GM12878 (cell line): ENCODE measurements at regions not wholly inside any gene's neighbourhood (a gene's known extent, or its start where the extent isn't known, plus 50 kb on each side); places are given as distances from the start of the nearest gene placed in this dataset.

Source experiments
- ATAC-seq: fragments of 200-7000 bp; cut with Tn5 transposase; 3 replicates; pipeline ENCODE4 v1.9.1; 2020; ENCODE audit warnings: mild to moderate bottlenecking, moderate library complexity
- BruUV-seq: library from RNA; stranded (reverse); fragments of 400-500 nt; replicated peaks from 2 replicates; lab custom pipeline; 2021; lab: Mats Ljungman, UMichigan
- CTCF ChIA-PET: fragments of 300-600 bp; sonication (Branson Sonifier 250); formaldehyde crosslinking; extraction: SDS; loops from one replicate; lab custom pipeline; 2021; ENCODE audit warnings: inconsistent platforms; lab: Yijun Ruan, JAX
- POLR2A ChIA-PET: fragments of 350-600 bp; formaldehyde crosslinking; extraction: SDS; loops from one replicate; lab custom pipeline; 2021; ENCODE audit warnings: inconsistent platforms; lab: Charles Lee
- RAD21 ChIA-PET: fragments of 300-600 bp; sonication (Branson Sonifier 250); formaldehyde crosslinking; loops from one replicate; lab custom pipeline; 2023; ENCODE audit warnings: antibody characterized with exemption; ENCODE audit not compliant: unreplicated experiment; lab: Charles Lee
- SMC1A ChIA-PET: fragments of 300-600 bp; sonication (Branson Sonifier 250); formaldehyde crosslinking; loops from one replicate; lab custom pipeline; 2023; ENCODE audit not compliant: unreplicated experiment, uncharacterized antibody; lab: Charles Lee
- DNase-seq: peaks from one replicate; pipeline ENCODE4 v3.0.0-alpha.2; 2011; ENCODE audit warnings: low read depth, low spot score
- FAIRE-seq: peaks from 3 replicates; lab custom pipeline; 2011; peaks lifted over from hg19 to GRCh38; lab: Jason Lieb, UNC
- H2AFZ ChIP-seq: 2 replicates; pipeline ENCODE4 v1.6.0; 2011; ENCODE audit warnings: low read depth, low read length, control low read depth; ENCODE audit not compliant: control insufficient read depth
- H3K27ac ChIP-seq: 2 replicates; pipeline ENCODE4 v1.5.1; 2011; ENCODE audit warnings: control low read depth; ENCODE audit not compliant: control insufficient read depth, insufficient read depth
- H3K27me3 ChIP-seq, 2 experiments: replicated peaks in 1 of 2; 2 replicates each; pipeline versions ENCODE4 v1.6.0 to v1.6.1; 2011; ENCODE audit warnings: low read length in 1 of 2; ENCODE audit not compliant: control insufficient read depth in 2 of 2, insufficient read depth in 2 of 2
- H3K36me3 ChIP-seq, 2 experiments: 2 replicates each; pipeline ENCODE4 v1.5.1; 2011; ENCODE audit warnings: low read length in 1 of 2; ENCODE audit not compliant: control insufficient read depth in 2 of 2, insufficient read depth in 2 of 2
- H3K4me1 ChIP-seq: 2 replicates; pipeline ENCODE4 v1.6.1; 2011; ENCODE audit warnings: mild to moderate bottlenecking, low read length, moderate library complexity, mixed read lengths; ENCODE audit not compliant: control insufficient read depth, insufficient read depth
- H3K4me2 ChIP-seq: 2 replicates; pipeline ENCODE4 v1.6.0; 2011; ENCODE audit warnings: control low read depth; ENCODE audit not compliant: control insufficient read depth, insufficient read depth
- H3K4me3 ChIP-seq: fragments of 200-600 bp; sonication (generic); 2 replicates; pipeline ENCODE4 v1.5.1; 2016
- H3K79me2 ChIP-seq: 2 replicates; pipeline ENCODE4 v1.6.0; 2011; ENCODE audit warnings: low read length; ENCODE audit not compliant: control insufficient read depth, insufficient read depth
- H3K9ac ChIP-seq: 2 replicates; pipeline ENCODE4 v1.8.0; 2011; ENCODE audit warnings: low read length, control low read depth, mixed read lengths; ENCODE audit not compliant: control insufficient read depth, insufficient read depth
- H3K9me3 ChIP-seq: replicated peaks from 3 replicates; pipeline ENCODE4 v1.5.1; 2011; ENCODE audit warnings: mild to moderate bottlenecking, low read length; ENCODE audit not compliant: control insufficient read depth, insufficient read depth
- H4K20me1 ChIP-seq: 2 replicates; pipeline ENCODE4 v1.6.0; 2011; ENCODE audit not compliant: control insufficient read depth, insufficient read depth
- BRCA1 ChIP-seq: IDR thresholded peaks from 2 replicates; pipeline ENCODE4 v1.6.1; 2011; ENCODE audit warnings: low read depth, low read length, improper control_type of control experiment
- EP300 ChIP-seq, 2 experiments: fragments of 150-350 bp in 1 of 2; IDR thresholded peaks; 2 replicates each; pipeline ENCODE4 v1.6.1; 2011 to 2012; ENCODE audit warnings: low read depth in 2 of 2, low read length in 2 of 2, borderline replicate concordance in 1 of 2, improper control_type of control experiment in 1 of 2, inconsistent platforms in 1 of 2; ENCODE audit not compliant: control insufficient read depth in 1 of 2
- GATAD2B ChIP-seq: fragments of 450-650 bp; conservative IDR thresholded peaks from 2 replicates; pipeline ENCODE4 v1.6.1; 2017; ENCODE audit warnings: low read depth, mild to moderate bottlenecking, moderate library complexity
- HDAC2 ChIP-seq: fragments of 200-600 bp; sonication (generic); IDR thresholded peaks from 2 replicates; pipeline ENCODE4 v1.6.1; 2017
- NRF1 ChIP-seq: conservative IDR thresholded peaks from 2 replicates; pipeline ENCODE4 v1.6.1; 2011; ENCODE audit warnings: mild to moderate bottlenecking, low read depth, low read length, improper control_type of control experiment
- PAX5 ChIP-seq: IDR thresholded peaks from 2 replicates; pipeline ENCODE4 v1.6.1; 2011; ENCODE audit warnings: low read depth, low read length, borderline replicate concordance
- PRDM15 ChIP-seq: fragments of 450-650 bp; formaldehyde crosslinking; IDR thresholded peaks from 2 replicates; pipeline ENCODE4 v1.4.0; 2020; ENCODE audit warnings: mild to moderate bottlenecking, moderate library complexity
- RBBP5 ChIP-seq: fragments of 200-600 bp; sonication (generic); conservative IDR thresholded peaks from 2 replicates; pipeline ENCODE4 v1.6.1; 2016
- SUZ12 ChIP-seq: fragments of 200-600 bp; sonication (generic); IDR thresholded peaks from one replicate; pipeline ENCODE4 v1.6.1; 2018; ENCODE audit warnings: antibody characterized with exemption, mild to moderate bottlenecking; ENCODE audit not compliant: unreplicated experiment
- WGBS: methylation state at CpG from one replicate; pipeline ENCODE4 v1.1.6; 2016; ENCODE audit warnings: low lambda C conversion rate; ENCODE audit not compliant: insufficient replicate concordance, insufficient coverage; ENCODE audit errors: missing lambda C conversion rate; 5-methylcytosine and 5-hydroxymethylcytosine counted together
- in situ Hi-C: fragments of 300-500 bp; cut with MboI; formaldehyde crosslinking; loops from 9 replicates; pipeline ENCODE4 v1.14.3; 2018; ENCODE audit warnings: mixed read lengths
- intact Hi-C: fragments of 100-400 bp; cut with micrococcal nuclease; formaldehyde crosslinking; loops from one replicate; pipeline ENCODE4 v1.14.2; 2022; ENCODE audit not compliant: unreplicated experiment
- TF ChIP-seq, protein P1 (sequence below): fragments of 450-650 bp; formaldehyde crosslinking; IDR thresholded peaks from 2 replicates; pipeline ENCODE4 v1.4.0; 2022; ENCODE audit warnings: mild to moderate bottlenecking, moderate library complexity
- TF ChIP-seq, protein P2 (sequence below): IDR thresholded peaks from 2 replicates; pipeline ENCODE4 v1.6.1; 2012; ENCODE audit warnings: low read depth, low read length, improper control_type of control experiment
- TF ChIP-seq, protein P3 (sequence below): fragments of 450-650 bp; IDR thresholded peaks from 2 replicates; pipeline ENCODE4 v1.6.1; 2017; ENCODE audit warnings: mild to moderate bottlenecking, moderate library complexity

- ATAC-seq (no peak), DNase-seq (no peak), FAIRE-seq (no peak)
- no peak overlapping the region for H3K9ac ChIP-seq
- ChIA-PET CTCF (no interaction called here), POLR2A (no interaction called here), SMC1A (no interaction called here), RAD21 (no interaction called here)
- H3K9me3 ChIP-seq, result no peaks in the 10 kb centered on the region
- no peaks in the 10 kb centered on the region for H3K79me2 ChIP-seq
- no peak overlapping the region for H3K27ac ChIP-seq
- in situ Hi-C loops (no loop called here), intact Hi-C loops (no loop called here)
- H3K4me3 ChIP-seq, result no peak overlapping the region
- H3K4me1 ChIP-seq, result no peaks in the 10 kb centered on the region
- no peak overlapping the region for H2AFZ ChIP-seq
- WGBS, result 91% methylated on average over 1 of the region's 1 CpG
- H3K36me3 ChIP-seq, result no peaks in the 10 kb centered on the region
- no peaks in the 10 kb centered on the region for H3K27me3 ChIP-seq
- H3K4me2 ChIP-seq, result no peak overlapping the region
- H4K20me1 ChIP-seq, result no peaks in the 10 kb centered on the region
- BruUV-seq, result no TSS peak
- TF ChIP-seq BRCA1 (no peak), GATAD2B (no peak), EP300 (IDR thresholded peaks at IDR 0.05; ENCODE audit: borderline replicate concordance in 1 of 2, control insufficient read depth in 1 of 2, low read depth in 2 of 2, low read length in 2 of 2) (no peak), NRF1 (no peak), RBBP5 (no peak), PAX5 (no peak), PRDM15 (CRISPR knock-in tag) (no peak), SUZ12 (no peak), HDAC2 (no peak)
- TF ChIP-seq, protein P1, sequence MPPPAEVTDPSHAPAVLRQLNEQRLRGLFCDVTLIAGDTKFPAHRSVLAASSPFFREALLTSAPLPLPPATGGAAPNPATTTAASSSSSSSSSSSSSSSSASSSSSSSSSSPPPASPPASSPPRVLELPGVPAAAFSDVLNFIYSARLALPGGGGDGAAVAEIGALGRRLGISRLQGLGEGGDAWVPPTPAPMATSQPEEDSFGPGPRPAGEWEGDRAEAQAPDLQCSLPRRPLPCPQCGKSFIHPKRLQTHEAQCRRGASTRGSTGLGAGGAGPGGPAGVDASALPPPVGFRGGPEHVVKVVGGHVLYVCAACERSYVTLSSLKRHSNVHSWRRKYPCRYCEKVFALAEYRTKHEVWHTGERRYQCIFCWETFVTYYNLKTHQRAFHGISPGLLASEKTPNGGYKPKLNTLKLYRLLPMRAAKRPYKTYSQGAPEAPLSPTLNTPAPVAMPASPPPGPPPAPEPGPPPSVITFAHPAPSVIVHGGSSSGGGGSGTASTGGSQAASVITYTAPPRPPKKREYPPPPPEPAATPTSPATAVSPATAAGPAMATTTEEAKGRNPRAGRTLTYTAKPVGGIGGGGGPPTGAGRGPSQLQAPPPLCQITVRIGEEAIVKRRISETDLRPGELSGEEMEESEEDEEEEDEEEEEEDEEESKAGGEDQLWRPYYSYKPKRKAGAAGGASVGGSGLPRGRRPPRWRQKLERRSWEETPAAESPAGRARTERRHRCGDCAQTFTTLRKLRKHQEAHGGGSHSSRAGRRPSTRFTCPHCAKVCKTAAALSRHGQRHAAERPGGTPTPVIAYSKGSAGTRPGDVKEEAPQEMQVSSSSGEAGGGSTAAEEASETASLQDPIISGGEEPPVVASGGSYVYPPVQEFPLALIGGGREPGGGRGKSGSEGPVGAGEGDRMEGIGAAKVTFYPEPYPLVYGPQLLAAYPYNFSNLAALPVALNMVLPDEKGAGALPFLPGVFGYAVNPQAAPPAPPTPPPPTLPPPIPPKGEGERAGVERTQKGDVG (CRISPR knock-in tag), result no peak
- TF ChIP-seq, protein P2, sequence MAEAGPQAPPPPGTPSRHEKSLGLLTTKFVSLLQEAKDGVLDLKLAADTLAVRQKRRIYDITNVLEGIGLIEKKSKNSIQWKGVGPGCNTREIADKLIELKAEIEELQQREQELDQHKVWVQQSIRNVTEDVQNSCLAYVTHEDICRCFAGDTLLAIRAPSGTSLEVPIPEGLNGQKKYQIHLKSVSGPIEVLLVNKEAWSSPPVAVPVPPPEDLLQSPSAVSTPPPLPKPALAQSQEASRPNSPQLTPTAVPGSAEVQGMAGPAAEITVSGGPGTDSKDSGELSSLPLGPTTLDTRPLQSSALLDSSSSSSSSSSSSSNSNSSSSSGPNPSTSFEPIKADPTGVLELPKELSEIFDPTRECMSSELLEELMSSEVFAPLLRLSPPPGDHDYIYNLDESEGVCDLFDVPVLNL, result no peak
- TF ChIP-seq, protein P3, sequence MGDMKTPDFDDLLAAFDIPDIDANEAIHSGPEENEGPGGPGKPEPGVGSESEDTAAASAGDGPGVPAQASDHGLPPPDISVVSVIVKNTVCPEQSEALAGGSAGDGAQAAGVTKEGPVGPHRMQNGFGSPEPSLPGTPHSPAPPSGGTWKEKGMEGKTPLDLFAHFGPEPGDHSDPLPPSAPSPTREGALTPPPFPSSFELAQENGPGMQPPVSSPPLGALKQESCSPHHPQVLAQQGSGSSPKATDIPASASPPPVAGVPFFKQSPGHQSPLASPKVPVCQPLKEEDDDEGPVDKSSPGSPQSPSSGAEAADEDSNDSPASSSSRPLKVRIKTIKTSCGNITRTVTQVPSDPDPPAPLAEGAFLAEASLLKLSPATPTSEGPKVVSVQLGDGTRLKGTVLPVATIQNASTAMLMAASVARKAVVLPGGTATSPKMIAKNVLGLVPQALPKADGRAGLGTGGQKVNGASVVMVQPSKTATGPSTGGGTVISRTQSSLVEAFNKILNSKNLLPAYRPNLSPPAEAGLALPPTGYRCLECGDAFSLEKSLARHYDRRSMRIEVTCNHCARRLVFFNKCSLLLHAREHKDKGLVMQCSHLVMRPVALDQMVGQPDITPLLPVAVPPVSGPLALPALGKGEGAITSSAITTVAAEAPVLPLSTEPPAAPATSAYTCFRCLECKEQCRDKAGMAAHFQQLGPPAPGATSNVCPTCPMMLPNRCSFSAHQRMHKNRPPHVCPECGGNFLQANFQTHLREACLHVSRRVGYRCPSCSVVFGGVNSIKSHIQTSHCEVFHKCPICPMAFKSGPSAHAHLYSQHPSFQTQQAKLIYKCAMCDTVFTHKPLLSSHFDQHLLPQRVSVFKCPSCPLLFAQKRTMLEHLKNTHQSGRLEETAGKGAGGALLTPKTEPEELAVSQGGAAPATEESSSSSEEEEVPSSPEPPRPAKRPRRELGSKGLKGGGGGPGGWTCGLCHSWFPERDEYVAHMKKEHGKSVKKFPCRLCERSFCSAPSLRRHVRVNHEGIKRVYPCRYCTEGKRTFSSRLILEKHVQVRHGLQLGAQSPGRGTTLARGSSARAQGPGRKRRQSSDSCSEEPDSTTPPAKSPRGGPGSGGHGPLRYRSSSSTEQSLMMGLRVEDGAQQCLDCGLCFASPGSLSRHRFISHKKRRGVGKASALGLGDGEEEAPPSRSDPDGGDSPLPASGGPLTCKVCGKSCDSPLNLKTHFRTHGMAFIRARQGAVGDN, result no peak
Observed at GRCh38 chr5:19314840-19315239, 673.2 kb downstream of the CDH18 start.
